MCF 10A (cell line): ENCODE measurements at regions not wholly inside any gene's neighbourhood (a gene's known extent, or its start where the extent isn't known, plus 50 kb on each side); places are given as distances from the start of the nearest gene placed in this dataset.

Source experiments
- BruUV-seq: library from RNA; stranded (reverse); fragments of 400-500 nt; replicated peaks from 2 replicates; lab custom pipeline; 2021; lab: Mats Ljungman, UMichigan
- CTCF ChIA-PET: fragments of 300-600 bp; sonication (Branson Sonifier 250); formaldehyde crosslinking; extraction: SDS; loops from one replicate; lab custom pipeline; 2021; ENCODE audit warnings: antibody characterized with exemption, inconsistent platforms; lab: Yijun Ruan, JAX
- POLR2A ChIA-PET: fragments of 300-600, 350-650 bp; sonication (Branson Sonifier 250); formaldehyde crosslinking; extraction: SDS; loops from one replicate; lab custom pipeline; 2020; ENCODE audit warnings: antibody characterized with exemption, inconsistent platforms; lab: Yijun Ruan, JAX
- DNase-seq: peaks from one replicate; pipeline ENCODE4 v3.0.0-alpha.2; 2018; ENCODE audit not compliant: unreplicated experiment
- H3K27ac Mint-ChIP-seq: one replicate; pipeline ENCODE4 v1.8.0; 2022; ENCODE audit warnings: mild to moderate bottlenecking, low read depth, mixed read lengths; ENCODE audit not compliant: unreplicated experiment
- H3K27me3 Mint-ChIP-seq: one replicate; pipeline ENCODE4 v1.8.0; 2022; ENCODE audit warnings: mixed read lengths; ENCODE audit not compliant: insufficient read depth, unreplicated experiment
- H3K36me3 Mint-ChIP-seq: one replicate; pipeline ENCODE4 v1.8.0; 2022; ENCODE audit warnings: mild to moderate bottlenecking, moderate library complexity, mixed read lengths; ENCODE audit not compliant: insufficient read depth, unreplicated experiment
- H3K4me1 Mint-ChIP-seq: one replicate; pipeline ENCODE4 v1.8.0; 2022; ENCODE audit warnings: mixed read lengths; ENCODE audit not compliant: insufficient read depth, unreplicated experiment
- H3K4me3 Mint-ChIP-seq: one replicate; pipeline ENCODE4 v1.8.0; 2022; ENCODE audit warnings: mild to moderate bottlenecking, moderate library complexity, mixed read lengths; ENCODE audit not compliant: unreplicated experiment
- H3K9me3 Mint-ChIP-seq: one replicate; pipeline ENCODE4 v1.8.0; 2022; ENCODE audit warnings: mixed read lengths; ENCODE audit not compliant: unreplicated experiment
- CTCF ChIP-seq: fragments of 200-600 bp; IDR thresholded peaks from one replicate; pipeline ENCODE4 v1.8.0; 2022; ENCODE audit warnings: antibody characterized with exemption, mild to moderate bottlenecking; ENCODE audit not compliant: unreplicated experiment
- intact Hi-C: fragments of 100-400 bp; cut with micrococcal nuclease; formaldehyde crosslinking; loops from 2 replicates; pipeline ENCODE4 v1.14.1; 2022

GRCh38 chr4:3673176-3673575 lies 93.0 kb upstream of the ADRA2C start:
- TF ChIP-seq CTCF: no peak
- Mint-ChIP-seq H3K27ac (no peak overlapping the region), H3K4me1 (no peaks in the 10 kb centered on the region), H3K36me3 (no peaks in the 10 kb centered on the region), H3K27me3 (peaks cover 45% of the 10 kb centered on the region), H3K4me3 (no peak overlapping the region), H3K9me3 (no peaks in the 10 kb centered on the region)
- DNase-seq: no peak
- intact Hi-C loops: no loop called here
- ChIA-PET CTCF (interaction anchor here (0.6 kb wide), 1 partner anchor 87 kb away, joined by 3 read pairs; no protein-coding TSS in a partner anchor), POLR2A (no interaction called here)
- no TSS peak for BruUV-seq

GRCh38 chr4:3672465-3672831 lies 93.7 kb upstream of the ADRA2C start:
- no peak for TF ChIP-seq CTCF
- no peaks in the 10 kb centered on the region for H3K36me3 Mint-ChIP-seq
- ChIA-PET POLR2A (interaction anchor here (0.6 kb wide), 1 partner anchor 34 kb away, joined by 5 read pairs; no protein-coding TSS in a partner anchor), CTCF (no interaction called here)
- H3K4me3 Mint-ChIP-seq: no peak overlapping the region
- no peaks in the 10 kb centered on the region for H3K4me1 Mint-ChIP-seq
- H3K27ac Mint-ChIP-seq: no peak overlapping the region
- no TSS peak for BruUV-seq
- intact Hi-C loops: no loop called here
- H3K9me3 Mint-ChIP-seq: peaks cover 7% of the 10 kb centered on the region
- H3K27me3 Mint-ChIP-seq: peaks cover 42% of the 10 kb centered on the region
- DNase-seq: no peak

GRCh38 chr4:3671571-3672464 lies 94.4 kb upstream of the ADRA2C start:
- CTCF ChIA-PET: interaction anchor here (0.7 kb wide), 1 partner anchor 33 kb away, joined by 3 read pairs; no protein-coding TSS in a partner anchor
- H3K4me1 Mint-ChIP-seq: no peaks in the 10 kb centered on the region
- BruUV-seq: no TSS peak

More at GRCh38 chr4:3671571-3672464, 94.4 kb upstream of the ADRA2C start:
- H3K27ac Mint-ChIP-seq: no peak overlapping the region
- H3K27me3 Mint-ChIP-seq: peaks cover 35% of the 10 kb centered on the region
- intact Hi-C loops: no loop called here
- no peak for TF ChIP-seq CTCF
- no peak for DNase-seq
- H3K36me3 Mint-ChIP-seq: no peaks in the 10 kb centered on the region
- POLR2A ChIA-PET: no interaction called here
- H3K4me3 Mint-ChIP-seq: no peak overlapping the region
- peaks cover 11% of the 10 kb centered on the region for H3K9me3 Mint-ChIP-seq
